CD14-positive monocyte (primary cell): ENCODE measurements at regions not wholly inside any gene's neighbourhood (a gene's known extent, or its start where the extent isn't known, plus 50 kb on each side); places are given as distances from the start of the nearest gene placed in this dataset.
"Not testable (repeated sequence)": the region's sequence is repeated elsewhere in the genome, so short reads cannot be mapped to it uniquely, and the experiment has no call there.

ENCODE experiments used
- DNase-seq, 3 donors: peaks; one replicate each; pipeline ENCODE4 v3.0.0-alpha.2; 2011 to 2022
- H2AFZ ChIP-seq: 2 replicates; pipeline ENCODE4 v1.6.0; 2012; ENCODE audit warnings: mild to moderate bottlenecking, low read depth, low read length, inconsistent platforms; ENCODE audit not compliant: insufficient read depth, poor library complexity, severe bottlenecking
- H3K27ac ChIP-seq, 2 donors: 1 replicate in 1 of 2; 2 replicates in 1 of 2; pipeline ENCODE4 v1.5.1; 2012 to 2013; ENCODE audit warnings: low read length in 2 of 2, control low read depth in 1 of 2, inconsistent platforms in 1 of 2, low read depth in 1 of 2, mild to moderate bottlenecking in 1 of 2
- H3K27me3 ChIP-seq, 2 donors: one replicate each; pipeline versions ENCODE4 v1.6.0 to v1.6.1; 2011 to 2013; ENCODE audit warnings: low read length in 2 of 2; ENCODE audit not compliant: control insufficient read depth in 2 of 2, insufficient read depth in 2 of 2
- H3K36me3 ChIP-seq, 2 donors: replicated peaks in 1 of 2; 1 replicate in 1 of 2; 2 replicates in 1 of 2; pipeline versions ENCODE4 v1.5.1 to v1.6.1; 2012 to 2013; ENCODE audit warnings: low read length in 2 of 2, control low read depth in 1 of 2, inconsistent platforms in 1 of 2, mild to moderate bottlenecking in 1 of 2; ENCODE audit not compliant: insufficient read depth in 2 of 2, control insufficient read depth in 1 of 2
- H3K4me1 ChIP-seq, 2 donors: 1 replicate in 1 of 2; 2 replicates in 1 of 2; pipeline versions ENCODE4 v1.5.1 to v1.6.1; 2012 to 2013; ENCODE audit warnings: low read length in 2 of 2, control low read depth in 1 of 2, inconsistent platforms in 1 of 2, mild to moderate bottlenecking in 1 of 2, moderate library complexity in 1 of 2; ENCODE audit not compliant: insufficient read depth in 2 of 2, control insufficient read depth in 1 of 2
- H3K4me2 ChIP-seq: replicated peaks from 2 replicates; pipeline ENCODE3; 2012; ENCODE audit warnings: low read length, moderate library complexity, mild to moderate bottlenecking; ENCODE audit not compliant: poor library complexity, severe bottlenecking; ENCODE audit errors: extremely low read depth
- H3K4me3 ChIP-seq, 3 experiments: fragments of 200-600 bp in 1 of 3; sonication (generic) in 1 of 3; replicated peaks in 1 of 3; 1 replicate in 2 of 3; 2 replicates in 1 of 3; pipeline ENCODE4 v1.5.1; 2011 to 2013; ENCODE audit warnings: low read length in 3 of 3, mild to moderate bottlenecking in 3 of 3, control low read depth in 2 of 3, low read depth in 2 of 3, inconsistent platforms in 1 of 3, moderate library complexity in 1 of 3
- H3K79me2 ChIP-seq: 2 replicates; pipeline ENCODE4 v1.6.0; 2012; ENCODE audit warnings: mild to moderate bottlenecking, control low read depth, inconsistent platforms, low read length, moderate library complexity; ENCODE audit not compliant: insufficient read depth
- H3K9ac ChIP-seq: 2 replicates; pipeline ENCODE4 v1.6.0; 2017; ENCODE audit warnings: low read length, mild to moderate bottlenecking; ENCODE audit not compliant: insufficient read depth, poor library complexity, severe bottlenecking
- H3K9me3 ChIP-seq, 2 donors: replicated peaks in 1 of 2; 1 replicate in 1 of 2; 2 replicates in 1 of 2; pipeline versions ENCODE4 v1.5.1 to v1.6.1; 2012 to 2013; ENCODE audit warnings: low read length in 2 of 2, control low read depth in 1 of 2; ENCODE audit not compliant: control insufficient read depth in 1 of 2, insufficient read depth in 1 of 2
- H4K20me1 ChIP-seq: 2 replicates; pipeline ENCODE4 v1.6.0; 2012; ENCODE audit warnings: mild to moderate bottlenecking, low read length, control low read depth, moderate library complexity; ENCODE audit not compliant: insufficient read depth
- H3K27ac Mint-ChIP-seq, 7 donors: one replicate each; pipeline ENCODE4 v1.8.0; 2020; ENCODE audit warnings: mild to moderate bottlenecking in 7 of 7, mixed read lengths in 7 of 7, moderate library complexity in 6 of 7, inconsistent platforms in 2 of 7
- H3K27me3 Mint-ChIP-seq, 3 donors: one replicate each; pipeline ENCODE4 v1.8.0; 2021 to 2022; ENCODE audit warnings: low read depth in 3 of 3, mild to moderate bottlenecking in 3 of 3, mixed read lengths in 3 of 3, moderate library complexity in 3 of 3, inconsistent platforms in 1 of 3
- H3K36me3 Mint-ChIP-seq, 2 donors: one replicate each; pipeline ENCODE4 v1.8.0; 2020; ENCODE audit warnings: mixed read lengths in 2 of 2, inconsistent platforms in 1 of 2, mild to moderate bottlenecking in 1 of 2
- H3K4me1 Mint-ChIP-seq: one replicate; pipeline ENCODE4 v1.8.0; 2020; ENCODE audit warnings: mild to moderate bottlenecking, mixed read lengths
- H3K4me3 Mint-ChIP-seq, 2 donors: one replicate each; pipeline ENCODE4 v1.8.0; 2020; ENCODE audit warnings: mild to moderate bottlenecking in 2 of 2, mixed read lengths in 2 of 2, moderate library complexity in 1 of 2
- H3K9me3 Mint-ChIP-seq, 7 donors: one replicate each; pipeline ENCODE4 v1.8.0; 2020 to 2022; ENCODE audit warnings: mixed read lengths in 7 of 7, mild to moderate bottlenecking in 6 of 7, moderate library complexity in 6 of 7, inconsistent platforms in 2 of 7
- WGBS: methylation state at CpG from one replicate; pipeline ENCODE4 v1.1.5; 2013; ENCODE audit warnings: missing lambda C conversion rate; ENCODE audit not compliant: insufficient coverage; 5-methylcytosine and 5-hydroxymethylcytosine counted together
- intact Hi-C, 2 donors: fragments of 100-400 bp; cut with micrococcal nuclease; formaldehyde crosslinking; loops; one replicate each; pipeline versions ENCODE4 v1.15.0 to v1.15.1; 2023
- TF ChIP-seq, protein P1 (sequence below): fragments of 200-600 bp; IDR thresholded peaks from one replicate; pipeline ENCODE4 v1.8.0; 2022; ENCODE audit warnings: antibody characterized with exemption, mild to moderate bottlenecking

DNA sequence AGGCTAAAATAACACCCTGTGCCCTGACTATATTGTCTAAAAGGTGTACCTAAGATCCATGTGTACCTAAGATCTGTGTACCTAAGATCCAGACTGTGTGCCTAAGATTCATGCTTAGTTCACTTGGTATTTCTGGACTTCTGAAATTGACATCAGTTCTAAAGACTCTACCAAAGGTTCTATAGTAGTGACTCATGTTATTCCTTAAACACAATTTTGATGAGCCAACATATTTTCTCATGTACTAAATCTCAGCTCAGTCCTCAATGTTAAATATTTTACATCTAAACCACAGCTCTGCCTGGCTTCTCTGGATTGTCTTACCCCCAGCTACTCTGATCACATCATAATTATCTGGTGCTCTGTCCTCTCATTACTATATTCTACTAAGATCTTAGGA lies 802.3 kb upstream of the SORCS1 start:
- H3K9me3 ChIP-seq = no peaks in the 10 kb centered on the region
- H3K4me3 Mint-ChIP-seq = no peak overlapping the region
- H3K4me1 ChIP-seq = no peaks in the 10 kb centered on the region
- intact Hi-C loops = no loop called here
- no peak overlapping the region for H3K4me3 ChIP-seq
- H3K9ac ChIP-seq = no peak overlapping the region
- H3K4me1 Mint-ChIP-seq = no peaks in the 10 kb centered on the region
- TF ChIP-seq, protein P1, sequence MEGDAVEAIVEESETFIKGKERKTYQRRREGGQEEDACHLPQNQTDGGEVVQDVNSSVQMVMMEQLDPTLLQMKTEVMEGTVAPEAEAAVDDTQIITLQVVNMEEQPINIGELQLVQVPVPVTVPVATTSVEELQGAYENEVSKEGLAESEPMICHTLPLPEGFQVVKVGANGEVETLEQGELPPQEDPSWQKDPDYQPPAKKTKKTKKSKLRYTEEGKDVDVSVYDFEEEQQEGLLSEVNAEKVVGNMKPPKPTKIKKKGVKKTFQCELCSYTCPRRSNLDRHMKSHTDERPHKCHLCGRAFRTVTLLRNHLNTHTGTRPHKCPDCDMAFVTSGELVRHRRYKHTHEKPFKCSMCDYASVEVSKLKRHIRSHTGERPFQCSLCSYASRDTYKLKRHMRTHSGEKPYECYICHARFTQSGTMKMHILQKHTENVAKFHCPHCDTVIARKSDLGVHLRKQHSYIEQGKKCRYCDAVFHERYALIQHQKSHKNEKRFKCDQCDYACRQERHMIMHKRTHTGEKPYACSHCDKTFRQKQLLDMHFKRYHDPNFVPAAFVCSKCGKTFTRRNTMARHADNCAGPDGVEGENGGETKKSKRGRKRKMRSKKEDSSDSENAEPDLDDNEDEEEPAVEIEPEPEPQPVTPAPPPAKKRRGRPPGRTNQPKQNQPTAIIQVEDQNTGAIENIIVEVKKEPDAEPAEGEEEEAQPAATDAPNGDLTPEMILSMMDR = no peak
- H3K9me3 Mint-ChIP-seq = peaks cover 0 to 4% (median 0%) of the 10 kb centered on the region in 7 donors
- no peak overlapping the region for H3K27ac ChIP-seq
- H4K20me1 ChIP-seq = no peaks in the 10 kb centered on the region
- H3K79me2 ChIP-seq = no peaks in the 10 kb centered on the region
- H3K27me3 Mint-ChIP-seq = no peaks in the 10 kb centered on the region
- no peak for DNase-seq
- H3K4me2 ChIP-seq = no peak overlapping the region
- H2AFZ ChIP-seq = no peak overlapping the region
- H3K27me3 ChIP-seq = no peaks in the 10 kb centered on the region
- no peak overlapping the region for H3K27ac Mint-ChIP-seq
- H3K36me3 Mint-ChIP-seq = no peaks in the 10 kb centered on the region
- no peaks in the 10 kb centered on the region for H3K36me3 ChIP-seq

DNA sequence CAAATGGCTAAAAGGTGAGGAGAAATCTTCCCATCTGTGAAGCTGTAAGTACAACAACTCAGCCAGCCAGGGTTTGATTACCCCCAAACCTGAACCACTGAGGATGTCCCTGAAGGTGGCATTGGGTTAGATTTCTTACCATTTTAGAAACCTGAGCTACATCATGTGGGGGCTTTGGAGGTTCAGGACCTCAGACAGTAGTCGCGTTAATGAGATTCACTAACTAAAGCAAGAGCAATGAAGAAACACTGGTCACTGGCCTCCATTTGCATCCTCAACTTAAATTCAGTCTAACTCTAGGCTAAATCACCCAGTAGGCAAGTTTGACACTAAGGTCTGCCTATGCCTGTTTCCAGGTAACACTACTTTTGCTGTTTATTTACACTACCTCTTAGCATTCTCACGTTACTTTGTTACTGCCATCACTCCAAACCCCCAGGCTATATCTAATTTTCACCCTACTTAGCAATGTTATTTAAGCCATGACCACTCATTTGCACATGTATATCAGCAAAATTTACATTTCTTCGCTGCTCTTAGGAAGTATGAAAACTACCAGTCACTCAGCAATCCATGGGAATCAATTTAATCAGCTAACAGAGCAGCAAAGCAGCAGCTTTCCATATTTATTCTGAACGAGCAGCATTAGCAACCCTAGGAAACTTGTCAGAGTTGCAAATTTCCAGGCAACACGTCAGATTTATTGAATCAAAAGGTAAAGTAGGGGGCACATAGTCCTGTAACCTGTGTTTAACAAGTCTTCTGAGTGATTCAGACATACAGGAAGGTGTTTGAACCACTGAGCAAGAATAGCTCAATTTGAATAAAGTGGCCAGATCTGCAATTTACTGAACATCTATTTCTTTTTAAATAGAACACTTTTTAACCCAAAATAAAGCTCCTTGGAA lies 788.4 kb upstream of the SORCS1 start:
- Histone ChIP-seq H4K20me1 (no peaks in the 10 kb centered on the region), H3K27me3 (no peaks in the 10 kb centered on the region), H3K27ac (no peak overlapping the region), H3K9me3 (peaks cover 0 to 14% of the 10 kb centered on the region in 2 donors), H3K4me2 (no peak overlapping the region), H3K36me3 (no peaks in the 10 kb centered on the region), H3K4me3 (no peak overlapping the region), H2AFZ (no peak overlapping the region), H3K4me1 (no peaks in the 10 kb centered on the region), H3K79me2 (no peaks in the 10 kb centered on the region), H3K9ac (no peak overlapping the region)
- 58% methylated on average over 4 of the region's 6 CpGs for WGBS
- no peaks in the 10 kb centered on the region for H3K4me1 Mint-ChIP-seq
- no peaks in the 10 kb centered on the region for H3K36me3 Mint-ChIP-seq
- H3K27ac Mint-ChIP-seq = no peak overlapping the region
- no peak overlapping the region for H3K4me3 Mint-ChIP-seq
- no peak for DNase-seq
- intact Hi-C loops = no loop called here
- TF ChIP-seq, protein P1 = no peak
- peaks cover 0 to 1% (median 0%) of the 10 kb centered on the region in 3 donors for H3K27me3 Mint-ChIP-seq
- peaks cover 0 to 19% (median 11%) of the 10 kb centered on the region in 7 donors for H3K9me3 Mint-ChIP-seq

DNA sequence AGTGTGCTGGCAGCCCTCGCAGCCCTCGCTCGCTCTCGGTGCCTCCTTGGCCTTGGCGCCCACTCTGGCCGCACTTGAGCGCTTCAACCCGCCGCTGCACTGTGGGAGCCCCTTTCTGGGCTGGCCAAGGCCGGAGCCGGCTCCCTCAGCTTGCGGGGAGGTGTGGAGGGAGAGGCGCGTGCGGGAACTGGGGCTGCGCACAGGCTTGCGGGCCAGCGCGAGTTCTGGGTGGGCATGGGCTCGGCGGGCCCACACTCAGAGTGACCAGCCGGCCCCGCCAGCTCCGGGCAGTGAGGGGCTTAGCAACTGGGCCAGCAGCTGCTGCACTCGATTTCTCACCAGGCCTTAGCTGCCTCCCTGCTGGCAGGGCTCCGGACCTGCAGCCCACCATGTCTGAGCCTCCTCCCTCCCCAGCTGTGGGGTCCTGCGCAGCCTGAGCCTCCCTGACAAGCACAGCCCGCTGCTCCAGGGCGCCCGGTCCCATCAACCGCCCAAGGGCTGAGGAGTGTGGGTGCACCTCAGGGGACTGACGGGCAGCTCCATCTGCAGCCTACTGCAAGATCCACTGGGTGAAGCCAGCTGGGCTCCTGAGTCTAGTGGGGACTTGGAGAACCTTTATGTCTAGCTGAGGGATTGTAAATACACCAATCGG lies 786.0 kb upstream of the SORCS1 start:
- H3K27me3 Mint-ChIP-seq, H3K4me2 ChIP-seq, H3K27me3 ChIP-seq, H3K36me3 Mint-ChIP-seq, H3K4me1 ChIP-seq, H3K4me1 Mint-ChIP-seq, H3K36me3 ChIP-seq, H2AFZ ChIP-seq, DNase-seq, H3K4me3 ChIP-seq, H3K4me3 Mint-ChIP-seq, H3K27ac ChIP-seq, intact Hi-C loops, H3K79me2 ChIP-seq, H3K9ac ChIP-seq, H4K20me1 ChIP-seq, H3K27ac Mint-ChIP-seq: not testable (repeated sequence)
- WGBS = 93% methylated on average over 19 of the region's 33 CpGs
- peaks cover 0 to 14% of the 10 kb centered on the region in 2 donors for H3K9me3 ChIP-seq
- peaks cover 0 to 21% (median 11%) of the 10 kb centered on the region in 7 donors for H3K9me3 Mint-ChIP-seq
